BE2C (cell line): ENCODE measurements at regions not wholly inside any gene's neighbourhood (a gene's known extent, or its start where the extent isn't known, plus 50 kb on each side); places are given as distances from the start of the nearest gene placed in this dataset.

Source experiments
- DNase-seq: peaks from one replicate; pipeline ENCODE4 v3.0.0-alpha.2; 2020
- H3K27me3 ChIP-seq: fragments of 250-450 bp; sonication (Bioruptor Pico); 2 replicates; pipeline ENCODE4 v1.5.1; 2020; ENCODE audit warnings: mild to moderate bottlenecking
- H3K36me3 ChIP-seq: fragments of 250-450 bp; sonication (Bioruptor Pico); 2 replicates; pipeline ENCODE4 v1.5.1; 2020; ENCODE audit warnings: mild to moderate bottlenecking
- H3K4me1 ChIP-seq: fragments of 250-450 bp; sonication (Bioruptor Pico); 2 replicates; pipeline ENCODE4 v1.5.1; 2020
- H3K4me3 ChIP-seq: 2 replicates; pipeline ENCODE4 v1.5.1; 2011; ENCODE audit warnings: low read depth, low read length
- H3K9me3 ChIP-seq: fragments of 250-450 bp; sonication (Bioruptor Pico); 2 replicates; pipeline ENCODE4 v1.5.1; 2020
- TF ChIP-seq, protein P1 (sequence below): IDR thresholded peaks from 2 replicates; pipeline ENCODE4 v1.5.1; 2012; ENCODE audit warnings: mild to moderate bottlenecking, low read depth, low read length

DNA sequence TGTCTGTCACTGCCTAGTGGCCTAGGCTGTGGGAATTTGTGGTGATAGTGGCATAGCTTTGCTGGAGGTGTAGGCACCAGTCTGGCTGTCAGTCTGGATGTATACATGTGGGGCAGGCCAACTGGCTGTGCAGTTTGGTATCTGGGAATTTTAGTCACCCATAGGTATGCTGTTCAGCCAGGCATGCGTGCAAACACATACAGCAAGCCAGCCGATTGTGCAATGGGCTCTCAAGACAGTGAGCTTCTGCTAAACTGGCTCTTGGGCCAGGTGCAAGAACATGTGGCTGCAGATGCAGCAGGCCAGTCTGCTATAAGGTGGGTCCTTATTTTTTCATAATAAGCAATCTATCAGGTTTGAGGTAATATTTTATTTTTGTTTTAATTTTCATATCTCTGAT is 87.1 kb upstream of the PLSCR5 start:
- no peak for DNase-seq
- Histone ChIP-seq H3K4me1 (no peaks in the 10 kb centered on the region), H3K36me3 (no peaks in the 10 kb centered on the region), H3K27me3 (no peaks in the 10 kb centered on the region), H3K9me3 (no peaks in the 10 kb centered on the region), H3K4me3 (no peak overlapping the region)
- TF ChIP-seq, protein P1, sequence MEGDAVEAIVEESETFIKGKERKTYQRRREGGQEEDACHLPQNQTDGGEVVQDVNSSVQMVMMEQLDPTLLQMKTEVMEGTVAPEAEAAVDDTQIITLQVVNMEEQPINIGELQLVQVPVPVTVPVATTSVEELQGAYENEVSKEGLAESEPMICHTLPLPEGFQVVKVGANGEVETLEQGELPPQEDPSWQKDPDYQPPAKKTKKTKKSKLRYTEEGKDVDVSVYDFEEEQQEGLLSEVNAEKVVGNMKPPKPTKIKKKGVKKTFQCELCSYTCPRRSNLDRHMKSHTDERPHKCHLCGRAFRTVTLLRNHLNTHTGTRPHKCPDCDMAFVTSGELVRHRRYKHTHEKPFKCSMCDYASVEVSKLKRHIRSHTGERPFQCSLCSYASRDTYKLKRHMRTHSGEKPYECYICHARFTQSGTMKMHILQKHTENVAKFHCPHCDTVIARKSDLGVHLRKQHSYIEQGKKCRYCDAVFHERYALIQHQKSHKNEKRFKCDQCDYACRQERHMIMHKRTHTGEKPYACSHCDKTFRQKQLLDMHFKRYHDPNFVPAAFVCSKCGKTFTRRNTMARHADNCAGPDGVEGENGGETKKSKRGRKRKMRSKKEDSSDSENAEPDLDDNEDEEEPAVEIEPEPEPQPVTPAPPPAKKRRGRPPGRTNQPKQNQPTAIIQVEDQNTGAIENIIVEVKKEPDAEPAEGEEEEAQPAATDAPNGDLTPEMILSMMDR: no peak

DNA sequence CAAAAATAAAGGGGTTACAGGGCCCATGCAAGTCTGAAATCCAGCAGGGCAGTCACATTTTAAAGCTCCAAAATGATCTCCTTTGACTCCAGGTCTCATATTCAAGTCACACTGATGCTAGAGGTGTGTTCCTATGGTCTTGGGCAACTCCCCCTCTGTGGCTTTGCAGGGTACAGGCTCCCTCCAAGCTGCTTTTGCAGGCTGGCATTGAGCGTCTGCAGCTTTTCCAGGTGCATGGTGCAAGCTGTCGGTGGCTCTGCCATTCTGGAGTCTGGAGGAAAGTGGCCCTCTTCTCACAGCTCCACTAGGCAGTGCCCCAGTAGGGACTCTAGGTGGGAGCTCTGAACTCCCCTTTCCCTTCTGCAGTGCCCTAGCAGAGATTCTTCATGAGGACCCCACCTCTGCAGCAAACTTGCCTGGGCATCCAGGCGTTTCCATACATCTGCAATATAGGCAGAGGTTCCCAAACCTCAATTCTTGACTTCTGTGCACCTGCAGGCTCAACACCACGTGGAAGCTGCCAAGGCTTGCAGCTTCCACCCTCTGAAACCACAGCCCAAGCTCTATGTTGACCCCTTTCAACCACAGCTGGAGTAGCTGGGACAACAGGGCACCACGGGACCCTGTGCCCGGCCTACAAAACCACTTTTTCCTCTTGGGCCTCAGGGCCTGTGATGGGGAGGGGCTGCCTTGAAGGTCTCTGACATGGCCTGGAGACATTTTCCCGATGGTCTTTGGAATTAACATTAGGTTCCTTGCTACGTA is 80.1 kb upstream of the PLSCR5 start:
- H3K4me3 ChIP-seq: no peak overlapping the region
- DNase-seq: no peak
- TF ChIP-seq, protein P1: no peak
- H3K27me3 ChIP-seq: no peaks in the 10 kb centered on the region
- H3K9me3 ChIP-seq: no peaks in the 10 kb centered on the region
- H3K4me1 ChIP-seq: no peaks in the 10 kb centered on the region
- H3K36me3 ChIP-seq: no peaks in the 10 kb centered on the region

DNA sequence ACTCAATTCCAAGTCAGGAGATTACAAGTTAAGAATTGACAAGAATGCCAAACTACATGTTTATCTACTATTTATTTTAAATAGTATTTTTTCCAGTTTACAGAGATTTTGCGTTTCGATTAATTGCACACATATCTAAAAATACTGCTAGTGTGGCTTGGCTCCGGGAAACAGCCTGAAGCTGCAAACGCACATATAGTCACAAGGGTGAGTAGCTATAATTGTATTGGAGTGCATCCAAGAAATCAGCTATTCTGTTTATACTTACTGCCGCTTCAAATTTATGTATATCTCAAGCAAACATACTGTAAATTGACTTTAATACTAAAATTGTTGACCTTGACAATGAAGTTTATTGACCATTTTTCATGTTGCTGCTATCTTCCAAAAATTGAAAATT is 77.0 kb upstream of the PLSCR5 start:
- Histone ChIP-seq H3K27me3 (no peaks in the 10 kb centered on the region), H3K9me3 (no peaks in the 10 kb centered on the region), H3K36me3 (no peaks in the 10 kb centered on the region), H3K4me1 (no peaks in the 10 kb centered on the region), H3K4me3 (no peak overlapping the region)
- no peak for DNase-seq
- TF ChIP-seq, protein P1: no peak

DNA sequence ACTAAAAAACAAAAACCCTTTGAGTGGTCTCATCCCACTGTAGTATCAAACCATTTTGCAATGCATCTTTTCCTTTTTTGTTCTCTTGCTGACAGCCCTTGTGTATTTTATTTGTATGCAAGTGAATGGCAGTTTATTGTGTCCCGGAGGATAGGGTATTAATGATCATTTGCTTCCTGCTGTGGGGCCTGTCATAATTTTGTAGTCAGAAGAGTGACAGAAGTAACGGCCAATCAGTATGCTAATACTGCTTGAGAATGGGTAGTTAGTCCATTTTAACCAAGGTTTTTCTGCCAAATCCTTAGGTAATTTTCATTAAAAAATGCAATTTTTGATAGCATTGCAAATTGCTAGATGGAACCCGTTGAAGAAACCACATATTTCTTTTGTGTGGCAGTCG is 75.5 kb upstream of the PLSCR5 start:
- Histone ChIP-seq H3K9me3 (no peaks in the 10 kb centered on the region), H3K27me3 (no peaks in the 10 kb centered on the region), H3K4me3 (no peak overlapping the region), H3K36me3 (no peaks in the 10 kb centered on the region), H3K4me1 (no peaks in the 10 kb centered on the region)
- TF ChIP-seq, protein P1: no peak
- no peak for DNase-seq

DNA sequence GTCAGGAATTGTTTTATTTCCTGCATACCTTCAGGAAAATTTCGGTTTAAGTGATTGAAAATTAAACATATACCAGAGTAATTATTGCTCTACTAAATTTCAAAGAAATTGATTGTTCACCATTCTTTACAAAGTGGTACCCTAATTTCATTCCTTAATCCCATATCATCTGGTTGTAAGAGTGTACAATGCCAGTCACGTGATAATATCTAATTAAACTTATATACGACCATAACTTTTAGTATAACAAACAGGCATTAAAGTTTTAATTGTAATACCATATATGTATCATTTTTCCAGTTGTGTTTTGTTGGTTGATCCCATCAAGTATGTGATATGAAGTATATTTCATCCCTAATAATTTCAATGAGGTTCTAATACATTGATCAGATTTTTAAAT is 74.8 kb upstream of the PLSCR5 start:
- H3K36me3 ChIP-seq: no peaks in the 10 kb centered on the region
- DNase-seq: no peak
- H3K4me3 ChIP-seq: no peak overlapping the region
- no peaks in the 10 kb centered on the region for H3K27me3 ChIP-seq
- TF ChIP-seq, protein P1: no peak
- no peaks in the 10 kb centered on the region for H3K4me1 ChIP-seq
- no peaks in the 10 kb centered on the region for H3K9me3 ChIP-seq

DNA sequence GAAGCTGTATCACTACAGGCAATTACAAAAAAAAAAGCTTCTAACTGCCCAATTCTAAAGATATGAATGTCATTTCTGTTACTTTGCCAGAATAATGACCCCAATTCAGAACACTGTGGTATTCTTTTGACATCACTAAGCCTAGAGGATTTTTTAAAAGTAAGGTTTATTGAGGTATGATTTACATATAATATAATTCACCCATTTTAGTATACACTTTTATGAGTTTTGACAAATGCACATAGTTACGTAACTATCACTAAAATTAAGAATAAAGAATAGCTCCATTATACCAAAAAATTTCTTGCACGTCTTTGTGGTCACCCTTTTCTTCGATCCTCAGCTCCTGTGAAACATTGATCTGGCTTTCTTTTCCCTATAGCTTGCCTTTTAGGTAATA is 74.0 kb upstream of the PLSCR5 start:
- H3K4me3 ChIP-seq: no peak overlapping the region
- DNase-seq: no peak
- TF ChIP-seq, protein P1: no peak
- no peaks in the 10 kb centered on the region for H3K9me3 ChIP-seq
- no peaks in the 10 kb centered on the region for H3K27me3 ChIP-seq
- no peaks in the 10 kb centered on the region for H3K36me3 ChIP-seq
- no peaks in the 10 kb centered on the region for H3K4me1 ChIP-seq
